KG1 (cell line): ENCODE measurements at regions not wholly inside any gene's neighbourhood (a gene's known extent, or its start where the extent isn't known, plus 50 kb on each side); places are given as distances from the start of the nearest gene placed in this dataset.
"Not testable (repeated sequence)": the region's sequence is repeated elsewhere in the genome, so short reads cannot be mapped to it uniquely, and the experiment has no call there.

Experiments used
- DNase-seq: peaks from one replicate; lab custom pipeline; 2025; lab: John Stamatoyannopoulos, UW

- DNase-seq, result no peak
Observed at GRCh38 chr15:70398694-70399093, 301.0 kb upstream of the TLE3 start.

- no peak for DNase-seq
Observed at GRCh38 chr15:70396807-70397206, 299.1 kb upstream of the TLE3 start.

GRCh38 chr15:70395164-70395563 lies 297.4 kb upstream of the TLE3 start:
- DNase-seq, result no peak

- DNase-seq, result no peak
Observed at GRCh38 chr15:70390723-70391122, 293.0 kb upstream of the TLE3 start.

DNA sequence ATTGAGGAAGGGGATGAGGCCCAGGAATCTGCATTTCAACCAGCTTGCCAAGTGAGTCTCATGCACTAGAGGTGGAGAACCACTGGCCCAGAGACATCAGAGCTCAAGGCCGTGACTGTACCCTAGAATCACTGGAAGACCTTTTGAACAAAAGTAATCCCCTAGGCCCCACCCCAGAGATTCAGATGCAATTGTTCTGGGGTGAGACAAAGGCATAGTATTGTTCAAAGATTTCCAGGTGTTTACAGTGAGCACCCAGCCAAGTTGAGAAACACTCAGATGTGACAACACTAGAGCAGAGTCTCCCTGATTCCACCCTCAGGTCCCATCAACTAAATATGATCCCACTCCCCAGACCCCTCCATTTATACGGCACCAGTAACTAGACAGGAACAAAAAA lies 290.3 kb upstream of the TLE3 start:
- no peak for DNase-seq

DNA sequence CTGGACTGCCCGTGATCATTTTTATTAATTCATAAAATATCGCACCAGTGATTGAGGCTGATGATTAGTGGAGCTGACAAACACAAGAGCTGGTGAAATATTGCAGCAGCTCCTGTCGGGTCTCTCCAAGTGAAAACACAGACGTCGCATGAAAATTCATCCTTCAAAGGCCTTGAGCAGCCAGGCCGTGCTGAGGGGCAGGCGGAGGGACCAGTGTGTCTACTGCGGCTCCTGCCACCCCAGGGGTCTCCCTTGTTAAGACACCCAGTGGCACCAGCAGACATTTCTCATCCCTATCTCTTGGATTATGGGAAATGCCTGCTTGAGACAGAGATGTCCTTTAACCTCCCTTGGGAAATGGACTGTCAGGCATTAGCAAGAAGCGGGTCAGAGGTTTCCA lies 289.4 kb upstream of the TLE3 start:
- DNase-seq, result no peak

DNA sequence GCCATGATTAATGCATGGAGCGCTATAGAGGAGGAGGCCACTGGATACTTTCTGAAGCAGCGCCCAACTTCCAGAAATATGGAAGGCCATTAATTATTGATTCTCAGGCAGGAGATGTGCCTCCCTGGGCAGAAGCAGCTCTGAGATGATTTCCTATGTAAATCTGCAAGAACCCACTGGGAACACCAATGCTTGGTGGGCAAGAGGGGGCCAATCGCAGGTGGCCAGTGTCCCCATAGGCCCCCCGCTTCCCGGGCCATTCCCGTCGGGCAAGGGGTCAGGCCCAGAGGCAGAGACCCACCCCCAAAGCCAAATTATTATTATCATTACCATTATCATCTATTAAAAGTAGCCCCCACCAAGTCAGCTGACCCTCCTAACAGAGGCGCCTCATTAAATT lies 288.0 kb upstream of the TLE3 start:
- no peak for DNase-seq

DNA sequence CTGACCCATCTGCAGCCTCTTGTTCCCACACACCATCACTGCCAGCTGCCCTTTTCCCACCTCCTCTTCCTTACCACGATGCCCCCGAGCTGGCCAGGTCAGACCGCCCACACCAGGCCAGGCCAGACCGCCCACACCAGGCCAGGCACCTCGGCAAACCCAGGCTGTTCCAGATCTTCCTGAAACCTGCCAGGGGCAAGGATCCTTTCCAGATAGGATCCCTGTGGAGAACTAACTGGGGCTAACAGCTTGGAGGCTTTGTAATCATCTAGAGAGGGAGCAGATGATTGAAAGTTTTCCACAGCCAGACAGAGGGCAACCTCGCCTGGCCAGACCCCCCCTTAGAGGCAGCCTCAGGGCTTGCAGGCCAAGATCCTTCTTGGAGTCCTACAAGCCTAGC lies 287.3 kb upstream of the TLE3 start:
- no peak for DNase-seq

GRCh38 chr15:70383856-70384255 lies 286.1 kb upstream of the TLE3 start:
- DNase-seq, result no peak

GRCh38 chr15:70382762-70383458 lies 285.2 kb upstream of the TLE3 start:
- no peak for DNase-seq

- no peak for DNase-seq
Observed at GRCh38 chr15:70382009-70382749, 284.5 kb upstream of the TLE3 start.

DNA sequence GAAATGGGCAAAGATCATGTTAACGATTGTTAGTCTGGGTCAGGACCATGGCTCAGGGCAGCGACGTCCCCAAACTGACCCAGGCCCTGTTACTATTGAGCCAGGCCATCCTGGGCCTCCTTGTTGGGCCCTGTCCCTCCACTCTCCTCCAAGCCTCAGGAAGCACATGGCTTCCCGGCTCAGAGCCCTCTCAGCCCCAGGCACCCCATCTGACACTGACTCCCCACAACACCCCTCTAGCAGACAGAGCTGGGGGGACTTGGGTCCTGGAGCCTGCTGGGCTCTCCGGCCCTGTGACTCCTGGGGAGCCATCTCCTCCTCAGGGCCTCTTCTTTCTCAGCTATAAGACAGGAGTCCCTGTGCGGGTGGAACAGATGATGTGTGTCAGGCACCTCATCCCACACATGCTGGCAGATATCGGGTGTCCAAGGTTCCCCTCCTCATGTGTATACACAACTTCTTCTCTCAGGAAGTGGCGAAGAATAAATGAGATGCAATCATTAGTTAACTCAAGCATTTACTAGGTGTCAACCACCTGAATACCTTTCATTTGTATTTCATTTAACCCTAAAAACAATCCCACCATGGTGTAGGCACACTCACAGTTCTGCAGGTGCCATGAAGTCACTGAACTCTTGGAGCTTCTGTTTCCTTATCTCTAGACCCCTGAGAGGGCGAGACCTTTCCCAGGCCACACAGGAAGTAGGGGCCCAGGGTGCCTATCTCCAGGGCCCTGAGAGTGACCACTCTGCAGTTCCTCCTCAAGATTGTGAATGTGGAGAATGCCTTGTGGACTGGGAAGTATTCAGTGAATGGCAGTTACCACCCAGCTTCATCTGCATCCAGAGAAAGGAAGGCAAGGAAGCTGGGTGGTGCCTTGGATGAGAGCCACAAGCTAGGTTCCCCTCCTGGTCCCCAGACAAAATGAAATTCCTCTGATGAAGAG lies 282.5 kb upstream of the TLE3 start:
- no peak for DNase-seq

GRCh38 chr15:70379134-70379533 lies 281.4 kb upstream of the TLE3 start:
- DNase-seq, result no peak

- DNase-seq, result no peak
Observed at GRCh38 chr15:70378126-70379031, 280.7 kb upstream of the TLE3 start.

DNA sequence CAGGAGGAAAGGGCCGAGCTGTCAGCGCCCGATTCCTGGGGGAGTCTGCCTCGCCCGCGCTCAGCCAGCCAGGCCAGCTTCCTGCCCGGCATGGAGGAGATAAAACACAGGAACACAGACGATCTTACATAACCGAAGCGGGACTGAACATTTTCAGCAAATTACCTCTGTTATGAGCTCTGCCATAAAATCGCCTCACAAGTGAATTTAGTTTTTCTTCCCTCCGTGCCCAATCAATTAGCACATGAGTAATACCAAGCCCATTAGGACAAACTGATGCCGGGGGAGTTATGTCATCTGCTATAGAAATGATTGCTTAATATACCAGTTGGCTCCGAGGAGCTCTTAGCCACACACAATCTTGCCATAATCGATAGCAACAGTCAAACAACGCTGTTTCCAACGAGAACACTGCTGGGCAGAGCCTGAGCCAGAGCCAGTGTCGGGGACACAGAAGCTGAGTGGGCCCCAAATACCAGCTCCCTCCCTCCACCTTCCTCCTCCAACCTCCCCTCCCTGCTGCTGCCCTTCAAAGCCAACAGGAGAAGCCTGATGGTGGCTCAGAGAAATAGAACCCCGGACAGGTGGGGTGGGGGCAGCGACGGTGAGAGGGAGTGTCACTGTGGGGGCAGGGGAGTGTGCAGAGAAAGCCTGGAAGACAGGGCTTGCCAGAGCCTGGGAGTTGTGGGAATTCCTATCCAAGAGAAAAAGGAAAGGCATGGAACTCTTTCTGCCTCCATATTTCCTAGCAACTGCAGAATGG lies 279.4 kb upstream of the TLE3 start:
- DNase-seq, result no peak

DNA sequence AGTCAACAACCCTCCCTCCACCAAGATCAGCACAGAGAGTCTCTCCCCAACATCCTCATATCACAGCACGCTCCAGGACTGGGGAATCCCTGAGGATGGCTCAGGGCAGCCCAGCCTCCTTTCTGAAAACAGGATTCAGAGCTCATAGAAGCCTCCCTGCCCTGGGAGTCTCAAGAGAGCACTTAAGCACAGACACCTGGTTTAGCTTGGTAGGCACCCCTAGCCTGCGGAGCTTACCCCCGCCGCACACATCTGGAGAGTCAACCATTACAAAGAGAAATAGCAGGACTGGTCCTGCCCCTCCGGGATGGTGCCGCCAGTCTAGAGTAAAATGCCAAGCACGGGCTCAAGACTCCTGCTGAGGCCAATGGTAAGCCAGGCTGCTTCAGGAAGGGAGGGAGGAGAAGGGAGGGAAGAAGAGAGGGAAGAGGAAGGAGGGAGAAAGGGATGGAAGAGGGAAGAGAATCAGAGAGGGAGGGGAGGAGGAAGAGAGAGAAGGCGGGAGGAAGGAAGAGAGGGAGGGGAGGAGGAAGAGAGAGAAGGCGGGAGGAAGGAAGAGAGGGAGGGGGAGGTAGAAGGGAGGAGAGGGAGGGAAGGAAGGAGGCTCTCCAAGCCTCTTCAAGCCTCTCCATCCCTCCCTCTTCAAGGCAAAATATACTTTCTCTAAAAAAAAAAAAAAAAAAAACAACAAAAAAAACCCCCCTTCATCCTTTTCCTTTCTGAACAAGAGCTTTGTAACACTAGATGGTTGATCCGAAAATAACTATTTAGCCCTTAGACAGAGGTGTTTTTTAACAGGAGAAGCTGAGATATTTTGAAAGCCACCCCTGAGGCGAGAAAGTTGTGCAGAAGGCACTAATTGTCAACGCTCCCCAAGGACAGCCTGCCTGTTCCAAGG lies 278.6 kb upstream of the TLE3 start:
- no peak for DNase-seq

DNA sequence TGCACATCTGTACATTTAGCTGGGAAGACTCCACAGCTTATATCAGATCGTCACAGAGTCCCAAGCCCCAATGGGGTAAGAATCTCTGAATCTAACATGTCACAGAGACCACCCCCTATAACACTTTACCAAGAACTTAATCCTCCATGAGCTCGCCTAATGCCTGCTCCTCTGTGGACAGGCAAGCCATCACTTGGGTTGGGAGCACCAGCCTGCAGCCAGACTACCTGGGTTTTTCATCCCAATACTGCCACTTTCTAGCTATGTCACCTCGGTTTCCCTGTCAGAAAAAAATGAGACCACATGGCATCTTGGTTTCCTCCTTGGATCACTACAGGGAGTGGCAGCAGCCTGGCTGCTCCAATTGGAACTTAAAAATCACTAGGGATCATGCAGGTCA lies 277.9 kb upstream of the TLE3 start:
- DNase-seq, result no peak

DNA sequence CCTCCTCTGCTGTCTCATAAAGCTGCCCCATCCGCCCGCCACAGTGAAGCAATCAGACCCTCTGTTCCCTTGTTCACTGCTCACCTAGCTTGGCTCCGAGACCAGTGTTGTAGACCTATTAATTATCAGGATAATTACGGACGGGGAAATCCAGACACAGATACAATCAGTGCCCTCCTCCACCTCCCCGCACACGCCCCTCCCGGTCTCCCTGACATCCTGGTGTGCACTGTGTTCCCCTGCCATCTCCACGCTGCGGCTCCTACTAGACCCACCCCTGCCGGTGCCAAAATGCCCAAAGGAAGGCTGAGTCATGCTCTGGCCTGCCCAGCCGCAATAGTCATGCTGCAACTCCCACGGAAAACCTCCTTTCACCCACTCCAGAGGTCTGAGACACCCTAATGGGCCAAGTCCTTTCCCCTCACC lies 277.3 kb upstream of the TLE3 start:
- DNase-seq, result no peak

GRCh38 chr15:70374096-70374495 lies 276.4 kb upstream of the TLE3 start:
- no peak for DNase-seq

- not testable (repeated sequence) for DNase-seq
Observed at GRCh38 chr15:70373439-70373838, 275.7 kb upstream of the TLE3 start.
